ENCODE measurements at regions not wholly inside any gene's neighbourhood (a gene's known extent, or its start where the extent isn't known, plus 50 kb on each side); places are given as distances from the start of the nearest gene placed in this dataset.

DNA sequence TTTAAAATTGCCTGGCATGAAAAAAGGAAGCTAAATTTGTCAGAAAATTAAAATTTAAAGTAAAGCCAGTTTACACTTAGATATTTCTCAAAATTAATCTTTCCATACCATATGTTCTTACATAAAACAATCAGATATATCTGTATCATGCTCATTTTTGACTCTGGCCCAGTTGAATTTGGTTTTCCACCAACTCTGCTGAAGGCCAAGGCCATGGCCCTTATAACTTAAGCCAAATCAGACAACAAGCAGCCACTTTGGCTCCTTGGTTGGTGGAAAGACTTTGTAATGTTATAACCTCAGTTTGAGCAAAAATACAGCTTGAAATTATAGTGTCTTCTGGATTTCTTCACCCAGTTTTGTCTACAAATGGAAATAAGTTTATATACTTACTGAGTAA, 97.3 kb downstream of the CENPW start:
- H3K9me2 ChIP-seq (ENCODE audit: insufficient read depth, low read length), result no peaks in the 10 kb centered on the region
- no peaks in the 10 kb centered on the region for H3K36me3 ChIP-seq (ENCODE audit: insufficient read depth, low read length)
- H3K27ac ChIP-seq (ENCODE audit: low read depth, low read length, poor library complexity, severe bottlenecking), result no peak overlapping the region
- H3K4me2 ChIP-seq (ENCODE audit: low read length), result no peak overlapping the region
- ChIA-PET POLR2A (interaction anchor here (0.8 to 1.9 kb wide), 5 partner anchors 10 to 90 kb away, joined by 3 to 6 read pairs (median 3); no protein-coding TSS in a partner anchor), CTCF (ENCODE audit: unreplicated experiment) (no interaction called here)
- H3K79me2 ChIP-seq (ENCODE audit: insufficient read depth, low read depth, low read length), result no peaks in the 10 kb centered on the region
- intact Hi-C loops (cut with micrococcal nuclease; ENCODE audit: unreplicated experiment), result no loop called here
- TF ChIP-seq, protein P1, sequence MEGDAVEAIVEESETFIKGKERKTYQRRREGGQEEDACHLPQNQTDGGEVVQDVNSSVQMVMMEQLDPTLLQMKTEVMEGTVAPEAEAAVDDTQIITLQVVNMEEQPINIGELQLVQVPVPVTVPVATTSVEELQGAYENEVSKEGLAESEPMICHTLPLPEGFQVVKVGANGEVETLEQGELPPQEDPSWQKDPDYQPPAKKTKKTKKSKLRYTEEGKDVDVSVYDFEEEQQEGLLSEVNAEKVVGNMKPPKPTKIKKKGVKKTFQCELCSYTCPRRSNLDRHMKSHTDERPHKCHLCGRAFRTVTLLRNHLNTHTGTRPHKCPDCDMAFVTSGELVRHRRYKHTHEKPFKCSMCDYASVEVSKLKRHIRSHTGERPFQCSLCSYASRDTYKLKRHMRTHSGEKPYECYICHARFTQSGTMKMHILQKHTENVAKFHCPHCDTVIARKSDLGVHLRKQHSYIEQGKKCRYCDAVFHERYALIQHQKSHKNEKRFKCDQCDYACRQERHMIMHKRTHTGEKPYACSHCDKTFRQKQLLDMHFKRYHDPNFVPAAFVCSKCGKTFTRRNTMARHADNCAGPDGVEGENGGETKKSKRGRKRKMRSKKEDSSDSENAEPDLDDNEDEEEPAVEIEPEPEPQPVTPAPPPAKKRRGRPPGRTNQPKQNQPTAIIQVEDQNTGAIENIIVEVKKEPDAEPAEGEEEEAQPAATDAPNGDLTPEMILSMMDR (conservative IDR thresholded peaks at IDR 0.05; ENCODE audit: low read length), result no peak
- TF ChIP-seq EZH2phosphoT487 (IDR thresholded peaks at IDR 0.05; ENCODE audit: borderline replicate concordance, low read depth, low read length), result no peak
- no peaks in the 10 kb centered on the region for H3K9me3 ChIP-seq (ENCODE audit: low read length)
- no peak for DNase-seq (ENCODE audit: low spot score)
- no peaks in the 10 kb centered on the region for H4K20me1 ChIP-seq (ENCODE audit: insufficient read depth, low read length)
- H2AFZ ChIP-seq (ENCODE audit: low read length), result no peak overlapping the region
- H3K4me1 ChIP-seq (ENCODE audit: insufficient read depth, low read length, poor library complexity, severe bottlenecking), result no peaks in the 10 kb centered on the region
- BruUV-seq (replicated peaks), result no TSS peak
- H3K4me3 ChIP-seq (ENCODE audit: low read depth, low read length, poor library complexity, severe bottlenecking), result no peak overlapping the region

DNA sequence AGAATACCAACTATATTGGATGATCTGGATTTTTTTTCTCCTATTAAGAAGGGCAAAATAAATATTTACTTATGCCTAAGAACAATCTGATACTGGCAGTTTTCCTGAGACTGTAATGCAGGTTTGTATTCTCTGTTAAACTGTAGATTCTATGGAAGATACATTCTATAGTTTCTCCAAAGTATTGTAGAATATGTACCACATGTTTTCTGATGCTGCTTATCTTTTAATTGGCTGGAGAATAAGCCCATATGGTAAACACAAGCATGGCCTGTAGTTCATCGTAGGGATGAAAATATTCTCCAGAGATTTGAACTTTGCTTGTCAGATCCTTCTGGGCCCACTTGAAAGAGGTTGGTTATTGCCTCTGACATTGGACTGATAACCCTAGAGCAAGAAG, 99.1 kb downstream of the CENPW start:
- DNase-seq (ENCODE audit: low spot score), result no peak
- POLR2A ChIA-PET, result interaction anchor here (0.6 kb wide), 1 partner anchor 10 kb away, joined by 3 read pairs; no protein-coding TSS in a partner anchor
- Histone ChIP-seq H3K36me3 (ENCODE audit: insufficient read depth, low read length) (no peaks in the 10 kb centered on the region), H3K4me3 (ENCODE audit: low read depth, low read length, poor library complexity, severe bottlenecking) (no peak overlapping the region), H3K9me2 (ENCODE audit: insufficient read depth, low read length) (no peaks in the 10 kb centered on the region), H3K79me2 (ENCODE audit: insufficient read depth, low read depth, low read length) (no peaks in the 10 kb centered on the region), H4K20me1 (ENCODE audit: insufficient read depth, low read length) (no peaks in the 10 kb centered on the region), H2AFZ (ENCODE audit: low read length) (no peak overlapping the region), H3K9me3 (ENCODE audit: low read length) (no peaks in the 10 kb centered on the region), H3K4me1 (ENCODE audit: insufficient read depth, low read length, poor library complexity, severe bottlenecking) (no peaks in the 10 kb centered on the region), H3K4me2 (ENCODE audit: low read length) (no peak overlapping the region), H3K27ac (ENCODE audit: low read depth, low read length, poor library complexity, severe bottlenecking) (no peak overlapping the region)
- no TSS peak for BruUV-seq (replicated peaks)
- CTCF ChIA-PET (ENCODE audit: unreplicated experiment), result no interaction called here
- no peak for TF ChIP-seq EZH2phosphoT487 (IDR thresholded peaks at IDR 0.05; ENCODE audit: borderline replicate concordance, low read depth, low read length)
- TF ChIP-seq, protein P1 (conservative IDR thresholded peaks at IDR 0.05; ENCODE audit: low read length), result no peak
- intact Hi-C loops (cut with micrococcal nuclease; ENCODE audit: unreplicated experiment), result no loop called here

DNA sequence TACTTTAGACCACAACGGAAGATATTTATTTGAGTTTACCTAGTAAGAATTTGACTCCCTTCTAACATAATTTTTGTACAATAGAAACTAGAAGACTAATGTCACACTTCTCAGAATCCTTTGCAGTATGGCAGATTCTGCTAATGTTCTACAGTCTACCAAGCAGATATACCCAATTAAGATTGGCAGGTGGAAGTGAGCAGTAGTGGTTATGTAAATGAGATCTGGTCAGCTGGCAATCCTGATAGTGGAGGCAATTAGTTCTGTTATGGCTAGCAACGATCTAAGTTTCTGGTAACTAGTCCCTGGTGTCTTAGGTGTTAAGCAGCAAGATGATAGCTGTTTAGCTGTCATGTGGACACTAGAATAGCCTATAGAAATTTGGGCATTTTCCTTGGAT, 101.0 kb downstream of the CENPW start:
- TF ChIP-seq, protein P1 (conservative IDR thresholded peaks at IDR 0.05; ENCODE audit: low read length), result no peak
- no peak for TF ChIP-seq EZH2phosphoT487 (IDR thresholded peaks at IDR 0.05; ENCODE audit: borderline replicate concordance, low read depth, low read length)
- POLR2A ChIA-PET, result interaction anchor here (1.0 kb wide), 1 partner anchor 13 kb away, joined by 4 read pairs; no protein-coding TSS in a partner anchor
- H3K27ac ChIP-seq (ENCODE audit: low read depth, low read length, poor library complexity, severe bottlenecking), result no peak overlapping the region
- no peaks in the 10 kb centered on the region for H3K79me2 ChIP-seq (ENCODE audit: insufficient read depth, low read depth, low read length)
- BruUV-seq (replicated peaks), result no TSS peak
- H3K4me1 ChIP-seq (ENCODE audit: insufficient read depth, low read length, poor library complexity, severe bottlenecking), result no peaks in the 10 kb centered on the region
- CTCF ChIA-PET (ENCODE audit: unreplicated experiment), result no interaction called here
- H3K4me2 ChIP-seq (ENCODE audit: low read length), result no peak overlapping the region
- intact Hi-C loops (cut with micrococcal nuclease; ENCODE audit: unreplicated experiment), result no loop called here
- H3K9me3 ChIP-seq (ENCODE audit: low read length), result no peaks in the 10 kb centered on the region
- H3K9me2 ChIP-seq (ENCODE audit: insufficient read depth, low read length), result no peaks in the 10 kb centered on the region
- no peak for DNase-seq (ENCODE audit: low spot score)
- no peaks in the 10 kb centered on the region for H3K36me3 ChIP-seq (ENCODE audit: insufficient read depth, low read length)
- no peaks in the 10 kb centered on the region for H4K20me1 ChIP-seq (ENCODE audit: insufficient read depth, low read length)
- no peak overlapping the region for H3K4me3 ChIP-seq (ENCODE audit: low read depth, low read length, poor library complexity, severe bottlenecking)
- no peak overlapping the region for H2AFZ ChIP-seq (ENCODE audit: low read length)
